ENCODE measurements at regions not wholly inside any gene's neighbourhood (a gene's known extent, or its start where the extent isn't known, plus 50 kb on each side); places are given as distances from the start of the nearest gene placed in this dataset.

GRCh38 chr10:108801220-108801619 is 1122.1 kb downstream of the XPNPEP1 start:
- TF ChIP-seq HMGXB4 (CRISPR knock-in tag; IDR thresholded peaks at IDR 0.05; ENCODE audit: borderline replicate concordance) (no peak), BHLHE40 (IDR thresholded peaks at IDR 0.05; ENCODE audit: low read depth, low read length) (no peak), RFX5 (IDR thresholded peaks at IDR 0.05) (no peak), CTCF (IDR thresholded peaks at IDR 0.05) (no peak), RAD21 (conservative IDR thresholded peaks at IDR 0.05 in 1 of 2, IDR thresholded peaks at IDR 0.05 in 1 of 2) (no peak), POLR2A (IDR thresholded peaks at IDR 0.05; ENCODE audit: low read length) (no peak), CEBPB (IDR thresholded peaks at IDR 0.05) (no peak), FOSL2 (IDR thresholded peaks at IDR 0.05) (no peak), FOSL2 (CRISPR knock-in tag; IDR thresholded peaks at IDR 0.05) (no peak), ZFP36 (IDR thresholded peaks at IDR 0.05; ENCODE audit: borderline replicate concordance, partially characterized antibody) (no peak), USF2 (IDR thresholded peaks at IDR 0.05) (no peak)
- TF ChIP-seq, protein P1, sequence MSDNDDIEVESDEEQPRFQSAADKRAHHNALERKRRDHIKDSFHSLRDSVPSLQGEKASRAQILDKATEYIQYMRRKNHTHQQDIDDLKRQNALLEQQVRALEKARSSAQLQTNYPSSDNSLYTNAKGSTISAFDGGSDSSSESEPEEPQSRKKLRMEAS (IDR thresholded peaks at IDR 0.05), result no peak
